C4-2B (cell line): ENCODE measurements at regions not wholly inside any gene's neighbourhood (a gene's known extent, or its start where the extent isn't known, plus 50 kb on each side); places are given as distances from the start of the nearest gene placed in this dataset.

ENCODE experiments used
- CTCF ChIP-seq: fragments of 450-650 bp; conservative IDR thresholded peaks from 2 replicates; pipeline ENCODE4 v1.5.1; 2017; ENCODE audit warnings: mild to moderate bottlenecking
- ZFX ChIP-seq: fragments of 450-650 bp; IDR thresholded peaks from 2 replicates; pipeline ENCODE4 v1.6.1; 2017

GRCh38 chr2:217008794-217009193, 148.9 kb upstream of the TNP1 start:
- TF ChIP-seq CTCF (no peak), ZFX (no peak)
